NCI-H2107 treated with DMSO at 0.1 percent for 48 hours (cell line): ENCODE measurements at regions not wholly inside any gene's neighbourhood (a gene's known extent, or its start where the extent isn't known, plus 50 kb on each side); places are given as distances from the start of the nearest gene placed in this dataset.
A peak's percentile ranks its signal among the peaks of the same experiment; 100 is the strongest.

Experiments
- DNase-seq: peaks from one replicate; lab custom pipeline; 2025; ENCODE audit not compliant: unreplicated experiment; lab: John Stamatoyannopoulos, UW

DNA sequence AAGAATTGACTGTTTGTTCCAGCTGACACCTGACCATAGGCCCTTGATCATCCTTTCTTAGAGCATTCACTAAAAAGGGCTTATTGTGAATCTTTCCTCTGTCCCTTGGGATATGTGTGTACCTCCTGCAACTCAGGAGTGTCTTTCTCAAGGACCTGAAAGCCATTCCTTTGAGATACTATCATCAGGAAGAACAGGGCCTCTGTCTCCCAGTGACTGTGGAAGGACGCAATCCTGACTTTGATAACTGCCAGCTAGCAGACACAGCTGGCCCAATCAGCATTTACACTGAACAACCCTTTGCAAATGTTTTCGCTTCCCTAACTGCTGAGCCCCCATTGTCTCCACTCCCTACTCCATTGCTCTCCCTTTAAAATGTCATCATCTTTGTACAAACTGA lies 144.4 kb downstream of the RMI1 start:
- DNase-seq, result no peak

DNA sequence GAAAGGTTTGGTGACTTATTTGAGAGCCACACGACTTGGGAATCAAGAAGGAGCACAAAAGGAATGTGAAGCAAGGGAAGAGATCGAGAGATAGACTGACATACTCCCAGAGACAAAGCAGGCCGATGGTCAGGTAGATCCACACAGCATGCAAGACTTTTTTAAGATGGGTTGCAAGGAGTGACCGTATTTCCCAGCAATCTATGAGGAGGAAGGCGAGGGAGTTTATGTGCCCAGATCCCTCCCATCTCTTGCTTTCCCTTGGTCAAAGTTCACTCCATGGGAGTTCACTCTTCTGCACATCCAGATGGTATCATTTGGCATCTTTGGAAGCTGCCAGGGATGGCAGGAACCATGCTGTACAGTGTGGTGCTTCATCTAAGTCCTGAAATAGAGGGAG lies 148.9 kb downstream of the RMI1 start:
- no peak for DNase-seq

DNA sequence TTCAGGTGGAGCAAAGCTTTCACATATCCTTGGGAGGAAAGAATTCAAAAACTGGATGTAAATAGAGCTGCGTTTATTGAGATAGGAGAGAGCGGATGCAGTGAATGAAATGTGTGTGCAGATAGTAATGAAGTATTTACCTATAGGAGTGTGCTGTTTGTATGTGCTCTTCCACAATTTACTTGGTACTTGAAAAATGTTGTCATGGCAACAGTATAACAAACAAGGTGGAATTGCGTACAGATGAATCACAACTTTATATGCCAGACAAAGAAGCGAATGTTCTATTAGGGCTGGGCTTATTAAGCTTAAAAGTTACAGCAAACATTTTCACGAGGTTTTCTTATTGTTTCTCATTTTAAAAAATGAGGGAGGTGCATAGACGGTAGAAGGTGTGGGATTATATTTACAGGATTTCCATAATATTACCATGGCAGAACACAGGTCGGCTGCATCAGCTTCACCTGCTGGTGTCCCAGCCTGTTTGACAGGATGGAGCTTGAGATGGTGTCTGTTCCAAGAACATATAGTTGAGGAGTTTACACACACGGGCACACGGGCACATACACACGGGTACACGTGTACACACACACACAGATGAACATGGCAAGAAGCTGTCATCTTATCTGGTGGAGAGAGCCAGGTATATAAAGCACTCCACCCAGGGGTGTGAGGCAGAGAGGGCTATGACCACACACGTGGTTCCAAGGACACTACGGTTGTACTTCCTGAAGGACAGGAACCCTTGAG lies 155.7 kb downstream of the RMI1 start:
- peak; percentile 32 for DNase-seq

DNA sequence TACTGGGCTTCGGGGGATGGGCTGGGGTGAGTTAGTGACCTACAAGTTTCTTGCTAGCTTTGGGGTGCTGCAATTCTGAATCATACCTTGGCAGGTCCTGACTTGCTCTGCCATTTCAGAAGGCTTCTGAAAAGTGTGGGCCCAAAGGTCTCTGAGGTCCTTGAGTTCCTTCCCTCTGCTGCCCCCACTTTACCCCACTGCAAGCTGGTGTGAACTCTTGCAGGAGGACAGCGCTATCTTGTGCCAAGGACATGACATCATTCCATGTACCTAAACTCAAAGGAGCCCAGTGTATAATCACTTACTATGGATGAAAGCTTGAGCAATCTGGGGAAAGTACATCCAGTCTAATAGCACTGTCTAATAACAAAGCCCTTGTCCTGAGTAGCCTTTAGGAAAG lies 157.4 kb downstream of the RMI1 start:
- no peak for DNase-seq

DNA sequence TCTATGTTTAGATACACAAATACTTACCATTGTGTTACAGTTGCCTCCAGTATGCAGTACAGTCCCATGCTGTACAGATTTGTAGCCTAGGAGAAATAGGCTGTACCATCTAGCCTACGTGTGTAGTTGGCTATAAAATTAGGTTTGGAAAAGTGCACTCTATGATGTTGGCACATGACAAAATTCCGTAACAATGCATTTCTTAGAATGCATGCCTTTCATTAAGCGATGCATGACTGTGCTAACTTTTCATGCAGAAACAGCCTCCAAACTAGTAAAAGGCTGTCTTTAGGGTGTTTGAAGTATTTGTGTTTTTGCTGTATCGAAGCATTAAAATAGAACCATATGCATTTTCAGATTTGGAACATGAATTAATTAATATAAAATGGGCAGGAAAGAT lies 157.9 kb downstream of the RMI1 start:
- DNase-seq, result no peak

DNA sequence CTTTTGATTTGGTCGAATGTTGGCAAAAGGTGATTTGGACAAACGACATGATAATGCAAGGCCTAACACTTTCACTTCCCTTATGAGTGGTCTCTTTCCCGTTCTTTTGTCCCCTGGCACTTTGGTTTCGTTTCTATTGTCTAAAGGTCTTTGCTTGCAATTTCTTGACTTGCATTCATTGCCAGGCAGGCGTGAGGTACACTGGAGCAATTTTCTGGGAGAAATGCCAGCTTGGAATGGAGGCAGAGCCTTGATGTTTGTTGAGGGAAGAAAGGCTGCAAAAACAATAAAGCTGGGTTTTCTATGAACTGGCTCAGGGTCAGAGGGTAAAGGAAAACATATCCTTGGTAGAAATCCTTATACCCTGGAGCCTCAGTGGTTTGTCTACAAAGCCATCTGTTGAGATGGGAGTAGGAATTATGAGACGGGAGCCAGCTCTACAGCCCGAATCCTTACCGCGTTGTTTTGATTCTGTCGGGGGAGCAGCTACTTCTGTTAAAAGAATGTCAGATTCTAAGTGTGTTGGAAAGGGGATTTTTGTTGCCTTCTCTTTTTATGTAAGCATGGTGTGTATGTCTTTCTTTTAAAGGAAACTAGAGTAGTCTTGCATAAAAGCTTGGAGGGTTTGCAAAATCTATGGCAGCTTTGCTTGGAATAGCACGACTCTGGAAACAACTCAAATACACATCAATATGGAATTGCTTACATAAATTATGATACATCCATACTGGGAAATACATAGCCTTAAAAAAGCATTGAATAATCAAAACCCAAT lies 158.9 kb downstream of the RMI1 start:
- peak; percentile 84 for DNase-seq

DNA sequence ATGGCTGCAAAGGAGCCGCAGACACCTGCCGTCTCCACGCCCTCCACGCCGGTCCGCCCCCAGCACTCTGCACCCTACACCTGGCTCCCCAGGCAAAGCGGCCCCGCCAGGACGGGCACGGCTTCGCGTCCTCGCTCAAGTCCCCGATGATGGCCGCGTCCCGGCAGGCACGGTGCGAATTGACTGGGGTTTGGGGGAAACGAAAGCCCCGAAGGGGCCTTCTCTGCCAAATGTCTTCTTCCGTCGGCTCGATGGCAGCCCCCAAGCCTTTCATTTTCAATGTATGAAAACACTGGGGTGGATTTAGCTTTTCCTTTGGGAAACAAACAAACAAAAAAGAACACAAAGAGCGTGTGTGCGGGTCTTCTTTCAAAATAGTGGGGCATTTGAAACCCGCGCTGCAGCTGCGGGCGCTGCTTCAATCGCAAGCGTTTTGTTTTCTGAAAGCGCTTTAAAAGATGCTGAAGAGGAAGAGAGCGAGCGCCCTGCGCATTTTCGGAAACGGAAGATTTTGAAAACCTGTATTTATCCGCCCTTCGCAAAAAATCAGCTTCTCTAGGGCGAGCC lies 160.0 kb downstream of the RMI1 start:
- DNase-seq, result no peak

DNA sequence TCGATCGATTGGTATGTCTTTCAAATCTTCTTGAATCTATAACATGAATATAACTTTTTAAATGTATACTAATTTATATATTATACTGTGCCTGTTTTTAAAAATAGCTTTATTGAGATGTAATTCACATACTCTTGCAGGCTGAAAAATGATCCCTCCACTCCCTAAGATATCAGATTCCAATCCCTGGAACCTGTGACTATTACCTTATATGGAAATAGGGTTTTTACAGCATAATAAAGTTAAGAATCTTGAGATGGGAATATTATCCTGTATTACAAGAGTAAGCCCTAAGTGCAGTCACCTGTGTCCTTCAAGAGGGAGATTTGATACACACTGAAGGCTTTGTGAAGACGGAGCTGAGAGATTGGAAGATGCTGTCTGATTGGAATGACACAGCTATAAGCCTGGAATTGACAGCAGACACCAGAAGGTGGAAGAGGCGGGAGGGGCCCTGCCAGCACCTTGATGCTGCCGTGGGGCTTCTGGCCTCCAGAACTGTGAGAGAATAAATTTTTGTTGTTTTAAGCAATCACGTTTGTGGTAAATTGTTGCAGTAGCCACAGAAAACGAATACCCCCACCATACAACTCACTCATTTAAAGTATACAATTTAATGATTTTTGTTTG lies 161.3 kb downstream of the RMI1 start:
- peak; percentile 57 for DNase-seq

DNA sequence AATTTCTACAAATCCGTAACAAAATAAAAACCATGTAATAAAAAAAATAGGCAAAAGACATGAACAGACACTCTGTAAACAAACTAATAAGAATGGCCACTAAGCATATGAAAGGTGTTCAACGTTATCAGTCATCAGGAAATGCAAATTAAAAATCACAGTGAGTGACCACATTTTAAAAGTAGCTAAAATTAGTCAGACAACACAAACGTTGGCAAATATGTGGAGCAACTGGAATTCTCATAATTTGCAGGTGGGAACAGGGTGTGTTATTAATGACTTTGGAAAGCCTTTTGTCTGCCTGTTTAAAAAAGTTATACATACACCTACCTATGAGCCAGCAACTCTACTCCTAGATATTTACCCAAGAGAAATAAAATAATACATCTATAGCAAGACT lies 164.4 kb downstream of the RMI1 start:
- DNase-seq, result no peak

DNA sequence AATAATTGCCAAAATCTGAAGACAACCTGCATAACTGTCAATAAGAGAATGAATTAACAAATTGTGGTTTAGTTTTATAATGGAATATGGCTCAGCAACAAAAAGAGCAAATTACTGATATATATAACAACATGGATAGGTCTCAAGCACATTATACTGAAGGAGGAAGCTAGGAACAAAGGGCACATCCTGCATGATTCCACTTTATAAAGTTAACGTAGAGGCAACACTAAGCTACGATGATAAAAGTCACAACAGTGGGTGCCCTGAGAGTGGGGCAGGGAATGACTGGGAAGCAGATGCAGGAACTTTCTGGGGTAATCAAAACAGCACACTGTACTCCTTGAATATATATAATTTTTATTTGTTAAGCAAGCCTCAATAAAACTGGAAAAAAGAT lies 165.2 kb downstream of the RMI1 start:
- no peak for DNase-seq

DNA sequence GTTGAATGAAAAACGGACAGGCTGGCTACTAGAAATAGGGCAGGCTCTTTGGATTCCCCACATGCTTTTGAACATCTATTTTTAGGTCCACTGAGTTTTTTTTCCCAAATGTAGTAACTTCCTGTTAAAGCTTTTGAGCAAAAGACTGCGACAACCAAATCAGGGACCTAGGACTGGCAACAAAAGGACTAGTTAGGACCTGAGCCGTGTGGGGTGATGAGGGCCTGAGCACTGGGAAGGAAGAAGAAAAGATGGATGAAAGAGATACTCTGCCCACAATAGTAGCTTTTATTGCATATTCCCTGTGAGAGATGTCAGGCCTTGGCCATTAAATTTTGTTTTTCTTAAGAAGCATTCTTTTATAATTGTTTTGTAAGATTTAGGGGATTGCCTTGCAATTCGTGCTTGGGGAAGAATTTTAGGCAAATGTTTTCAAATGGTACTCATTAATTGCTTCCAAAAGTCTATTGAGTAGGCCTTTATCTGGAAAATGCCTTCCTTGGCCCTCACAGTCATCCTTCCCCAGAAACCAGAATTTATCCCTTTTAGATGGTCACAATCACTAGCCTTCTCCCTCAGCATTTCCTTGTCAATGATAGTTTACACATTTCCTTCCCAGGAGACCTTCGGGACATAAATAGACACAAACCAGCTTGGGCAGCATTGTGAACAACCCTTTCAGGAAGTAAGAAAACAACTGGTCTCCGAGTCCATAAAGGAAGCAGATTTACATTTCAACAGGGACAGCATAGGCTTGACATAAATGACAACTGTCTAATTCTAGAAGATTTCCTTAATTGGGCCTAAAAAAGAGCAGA lies 166.5 kb downstream of the RMI1 start:
- no peak for DNase-seq

DNA sequence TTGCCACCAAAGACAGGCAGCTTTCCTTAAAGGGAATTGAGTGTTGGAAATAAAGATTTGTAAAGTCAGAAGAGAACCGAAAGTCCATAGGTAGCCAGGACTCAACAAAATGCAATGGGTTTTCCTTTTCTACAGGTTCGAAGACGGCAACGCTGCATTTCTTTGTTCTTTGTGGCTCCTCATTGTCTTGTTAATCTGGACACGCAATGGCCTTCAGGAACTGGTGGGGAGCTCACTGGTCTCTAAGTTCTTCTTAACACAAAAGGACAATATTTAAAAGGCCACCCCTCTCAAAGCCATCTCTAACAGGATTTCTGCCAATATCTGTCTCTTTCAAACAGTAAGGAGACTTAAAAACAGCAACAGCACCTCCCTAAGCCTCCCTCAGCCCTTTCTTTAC lies 170.6 kb downstream of the RMI1 start:
- no peak for DNase-seq

DNA sequence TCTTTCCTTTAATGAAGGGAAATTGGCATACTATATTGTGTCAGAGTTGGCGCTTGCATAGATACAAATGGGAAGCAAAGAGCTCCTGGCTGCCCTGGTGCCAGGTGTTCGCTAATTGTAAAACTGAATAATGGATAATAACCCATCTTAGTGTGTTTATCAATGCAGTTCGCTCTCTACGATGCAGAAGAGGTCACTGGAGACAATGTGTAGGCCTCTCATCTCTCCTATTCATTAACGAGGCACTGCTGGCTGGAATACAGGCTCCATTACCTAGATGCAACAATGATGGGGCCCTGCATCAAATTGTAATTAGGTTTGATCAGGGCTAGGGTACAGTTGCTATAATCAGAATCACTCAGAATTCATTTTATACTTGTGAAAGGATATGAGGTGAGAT lies 171.0 kb downstream of the RMI1 start:
- peak; percentile 85 for DNase-seq

DNA sequence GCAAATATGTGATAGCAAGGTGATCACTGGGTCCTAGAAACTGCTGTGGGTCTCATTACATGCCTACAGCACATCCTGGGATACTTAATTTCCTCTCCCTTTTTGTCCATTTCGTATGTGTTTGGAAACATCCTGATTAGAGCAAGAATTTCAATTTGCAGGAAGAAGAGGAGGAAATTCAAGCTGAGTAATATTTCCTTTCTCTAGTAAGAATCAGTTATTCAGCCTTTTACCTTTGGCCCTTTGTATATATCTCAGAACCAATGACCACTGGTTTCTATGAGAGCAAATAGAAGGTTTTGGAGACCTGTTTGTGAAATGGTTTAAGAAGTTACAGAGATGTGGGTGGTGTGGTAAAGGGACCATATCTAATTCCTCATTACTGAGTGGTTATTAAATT lies 171.6 kb downstream of the RMI1 start:
- no peak for DNase-seq

DNA sequence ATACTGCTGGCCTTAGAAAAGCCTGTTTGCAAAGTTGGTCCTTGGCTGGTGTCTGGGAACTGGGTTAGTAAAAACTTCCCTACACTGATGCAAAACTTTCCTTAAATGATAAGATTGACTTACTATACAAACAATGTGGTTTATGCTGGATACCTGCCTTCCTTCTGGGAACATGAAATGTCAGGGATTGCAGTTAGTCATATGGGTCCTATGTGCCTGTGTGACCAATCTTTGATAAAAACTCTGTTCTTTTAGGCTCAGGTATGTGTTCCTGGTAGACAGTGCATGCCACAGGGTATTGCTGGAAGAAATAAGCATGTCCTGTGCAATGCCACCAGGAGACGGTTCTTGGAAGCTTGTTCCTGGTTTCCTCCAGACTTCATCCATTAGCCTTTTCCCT lies 173.3 kb downstream of the RMI1 start:
- DNase-seq, result no peak

DNA sequence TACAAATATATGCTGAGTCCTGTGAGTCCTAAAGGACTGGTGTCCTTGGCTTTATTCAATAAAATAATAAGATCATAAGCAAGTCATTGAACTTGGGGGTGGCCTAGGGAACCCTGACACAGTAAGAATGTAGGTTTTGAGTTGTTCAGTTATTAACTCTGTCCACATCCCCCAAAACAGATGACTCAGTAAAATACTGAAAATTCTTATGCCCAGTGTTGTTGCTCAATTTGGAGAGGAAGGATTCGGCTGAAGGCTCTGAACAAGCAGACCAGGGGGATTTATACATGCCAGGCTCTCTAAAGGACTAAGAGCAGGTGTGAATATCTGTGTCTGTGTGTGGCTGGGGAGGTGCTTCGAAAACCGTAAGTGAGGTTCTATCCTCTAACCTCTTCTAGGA lies 173.7 kb downstream of the RMI1 start:
- DNase-seq, result no peak

DNA sequence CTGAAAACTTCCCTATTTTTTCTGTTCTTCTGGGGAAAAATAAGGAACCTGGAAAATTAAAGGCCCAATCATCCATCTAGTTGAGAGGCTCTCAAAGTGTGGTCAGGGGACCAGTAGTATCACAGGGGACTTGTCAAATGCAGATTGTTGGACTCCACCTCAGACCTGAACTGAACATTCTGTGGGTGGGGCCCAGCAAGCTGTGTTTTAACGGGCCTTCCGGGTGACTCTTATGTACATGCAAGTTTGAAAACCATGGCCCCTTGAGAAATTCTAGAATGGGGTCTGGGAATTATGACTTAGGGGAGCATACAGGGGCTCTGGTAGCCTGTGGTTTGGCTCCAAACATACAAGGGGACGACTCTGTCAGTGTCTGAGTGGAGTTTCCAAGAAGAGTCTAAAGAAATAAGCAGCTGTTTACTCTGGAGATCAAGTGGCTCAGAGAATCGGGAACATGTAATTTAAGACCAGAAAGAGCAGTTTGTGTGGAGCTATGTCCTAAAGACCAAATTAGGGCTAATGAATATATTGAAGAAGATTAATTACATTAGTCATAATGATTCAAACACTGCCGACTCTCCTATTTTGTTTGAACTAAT lies 177.4 kb downstream of the SLC28A3 start:
- DNase-seq, result no peak

DNA sequence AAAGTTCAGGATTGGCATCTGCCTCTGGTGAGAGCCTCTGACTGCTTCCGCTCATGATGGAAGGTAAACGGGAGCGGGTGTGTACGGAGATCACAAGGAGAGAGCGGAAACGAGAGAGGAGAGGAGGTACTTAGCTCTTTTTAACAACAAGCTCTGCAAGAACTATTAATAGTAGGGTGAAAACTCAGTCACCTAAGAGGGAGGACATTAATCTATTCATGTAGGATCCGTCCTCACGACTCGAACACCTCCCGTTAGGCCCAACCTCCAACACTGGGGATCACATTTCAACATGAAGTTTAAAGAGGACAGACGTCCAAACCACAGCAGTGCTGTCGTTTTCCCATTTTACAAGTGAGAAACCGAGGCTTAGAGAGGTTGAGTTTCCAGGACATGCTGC lies 173.7 kb downstream of the SLC28A3 start:
- peak; percentile 58 for DNase-seq

DNA sequence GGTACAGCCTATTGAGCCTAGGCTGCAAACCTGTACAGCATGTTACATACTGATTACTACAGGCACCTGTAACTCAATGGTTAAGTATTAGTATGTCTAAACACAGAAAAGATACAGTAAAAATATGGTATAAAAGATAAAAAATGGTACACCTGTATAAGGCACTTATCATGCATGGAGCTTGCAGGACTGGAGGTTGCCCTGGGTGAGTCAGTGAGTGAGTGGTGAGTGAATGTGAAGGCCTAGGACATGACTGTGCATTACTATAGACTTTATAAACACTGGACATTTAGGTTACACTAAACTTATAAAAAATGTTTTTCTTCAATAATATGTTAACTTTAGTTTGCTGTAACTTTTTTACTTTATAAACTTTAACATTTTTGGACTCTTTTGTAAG lies 171.3 kb downstream of the SLC28A3 start:
- DNase-seq, result no peak

DNA sequence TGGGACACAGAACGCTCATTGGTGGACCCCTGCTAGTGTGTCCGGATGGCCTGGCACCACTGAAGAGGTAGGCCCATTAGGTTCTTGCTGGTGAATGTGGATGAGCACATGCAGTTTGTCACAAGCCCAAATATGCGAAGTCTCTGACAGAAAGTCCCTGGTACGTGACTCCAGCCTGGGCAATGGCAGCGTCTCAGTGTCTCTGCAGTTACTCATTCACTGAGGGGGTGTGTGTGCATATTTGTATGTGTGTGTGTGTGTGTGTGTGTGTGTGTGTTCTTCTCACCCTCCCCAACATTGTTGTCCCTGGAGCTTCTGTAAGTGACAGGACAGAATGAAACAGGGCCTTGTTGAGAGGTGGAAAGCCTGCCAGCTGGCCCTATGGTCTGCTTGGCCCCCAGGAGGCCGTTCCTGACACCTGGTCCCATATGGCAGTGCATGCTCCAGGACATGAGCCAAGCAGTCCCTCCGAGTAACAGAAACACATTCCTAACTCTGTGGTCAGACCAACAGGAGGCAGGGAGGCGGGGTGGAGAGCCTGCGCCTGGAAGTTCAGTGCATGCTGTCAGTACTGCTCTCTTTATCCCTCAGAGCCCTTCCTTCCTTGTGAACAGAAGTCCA lies 169.9 kb downstream of the SLC28A3 start:
- peak; percentile 83 for DNase-seq
